Astrocyte of the spinal cord (primary cell): ENCODE measurements at regions not wholly inside any gene's neighbourhood (a gene's known extent, or its start where the extent isn't known, plus 50 kb on each side); places are given as distances from the start of the nearest gene placed in this dataset.

Experiments
- DNase-seq: peaks from one replicate; pipeline ENCODE4 v3.0.0; 2011; ENCODE audit warnings: low read depth, low spot score
- H3K4me3 ChIP-seq: 2 replicates; pipeline ENCODE4 v1.5.1; 2011; ENCODE audit warnings: low read depth, mild to moderate bottlenecking, low read length, moderate library complexity
- CTCF ChIP-seq: IDR thresholded peaks from 2 replicates; pipeline ENCODE4 v1.5.1; 2012; ENCODE audit warnings: low read depth, mild to moderate bottlenecking, low read length, inconsistent platforms
- in situ Hi-C: cut with HindIII; loops from 2 replicates; pipeline ENCODE4 v1.10.0; 2017; ENCODE audit warnings: low sequenced_read_pairs

GRCh38 chr4:36676139-36677050, 395.0 kb downstream of the DTHD1 start:
- H3K4me3 ChIP-seq = no peak overlapping the region
- TF ChIP-seq CTCF = no peak
- in situ Hi-C loops = no loop called here
- DNase-seq = peak; percentile 16

- peak; percentile 1 for DNase-seq
- in situ Hi-C loops = no loop called here
- no peak for TF ChIP-seq CTCF
- H3K4me3 ChIP-seq = no peak overlapping the region
These were observed 395.7 kb downstream of the DTHD1 start for GRCh38 chr4:36677112-36677511.

- TF ChIP-seq CTCF = no peak
- in situ Hi-C loops = no loop called here
- no peak for DNase-seq
- H3K4me3 ChIP-seq = no peak overlapping the region
These were observed 396.5 kb downstream of the DTHD1 start for GRCh38 chr4:36677874-36678273.

- no peak overlapping the region for H3K4me3 ChIP-seq
- no peak for DNase-seq
- no peak for TF ChIP-seq CTCF
- in situ Hi-C loops = no loop called here
These were observed 406.3 kb downstream of the DTHD1 start for GRCh38 chr4:36687681-36688080.

- DNase-seq = no peak
- H3K4me3 ChIP-seq = no peak overlapping the region
- in situ Hi-C loops = no loop called here
- no peak for TF ChIP-seq CTCF
These were observed 411.2 kb downstream of the DTHD1 start for GRCh38 chr4:36692586-36692985.

- TF ChIP-seq CTCF = no peak
- DNase-seq = no peak
- in situ Hi-C loops = no loop called here
- no peak overlapping the region for H3K4me3 ChIP-seq
These were observed 420.8 kb downstream of the DTHD1 start for GRCh38 chr4:36702245-36702644.
